HepG2 (cell line): ENCODE measurements at regions not wholly inside any gene's neighbourhood (a gene's known extent, or its start where the extent isn't known, plus 50 kb on each side); places are given as distances from the start of the nearest gene placed in this dataset.

Experiments
- MBD4 ChIP-seq: IDR thresholded peaks from 2 replicates; pipeline ENCODE4 v1.6.1; 2012; ENCODE audit warnings: low read length, inconsistent platforms, borderline replicate concordance
- NFAT5 ChIP-seq: sonication (generic); formaldehyde crosslinking; IDR thresholded peaks from 2 replicates; pipeline ENCODE4 v1.4.0; 2020; ENCODE audit warnings: missing genetic modification reagents
- NFKBIZ ChIP-seq: IDR thresholded peaks from 2 replicates; pipeline ENCODE4 v1.6.1; 2018; ENCODE audit warnings: missing genetic modification reagents, missing compliant biosample characterization
- ZHX1 ChIP-seq: sonication (generic); formaldehyde crosslinking; IDR thresholded peaks from 2 replicates; pipeline ENCODE4 v1.8.1; 2022; ENCODE audit warnings: low read depth, mild to moderate bottlenecking, missing genetic modification reagents
- ZNF317 ChIP-seq: sonication (generic); formaldehyde crosslinking; IDR thresholded peaks from 2 replicates; pipeline ENCODE4 v1.5.0; 2020; ENCODE audit warnings: mild to moderate bottlenecking, missing genetic modification reagents
- ZNF607 ChIP-seq: sonication (generic); formaldehyde crosslinking; IDR thresholded peaks from 2 replicates; pipeline ENCODE4 v1.5.1; 2020; ENCODE audit warnings: missing genetic modification reagents, mild to moderate bottlenecking, borderline replicate concordance
- ZNF747 ChIP-seq: sonication (generic); formaldehyde crosslinking; IDR thresholded peaks from 2 replicates; pipeline ENCODE4 v1.8.1; 2023; ENCODE audit warnings: missing genetic modification reagents, mild to moderate bottlenecking, borderline replicate concordance
- ZNF766 ChIP-seq: sonication (generic); formaldehyde crosslinking; IDR thresholded peaks from 2 replicates; pipeline ENCODE4 v1.5.0; 2020; ENCODE audit warnings: missing genetic modification reagents, borderline replicate concordance
- TF ChIP-seq, protein P1 (sequence below): sonication (generic); formaldehyde crosslinking; IDR thresholded peaks from 2 replicates; pipeline ENCODE4 v1.4.0; 2020; ENCODE audit warnings: mild to moderate bottlenecking, missing genetic modification reagents

- TF ChIP-seq NFAT5 (CRISPR knock-in tag) (no peak), ZNF766 (CRISPR knock-in tag) (no peak), ZHX1 (CRISPR knock-in tag) (no peak), MBD4 (no peak), ZNF747 (CRISPR knock-in tag) (no peak), ZNF607 (CRISPR knock-in tag) (no peak), NFKBIZ (CRISPR knock-in tag) (no peak), ZNF317 (CRISPR knock-in tag) (no peak)
- TF ChIP-seq, protein P1, sequence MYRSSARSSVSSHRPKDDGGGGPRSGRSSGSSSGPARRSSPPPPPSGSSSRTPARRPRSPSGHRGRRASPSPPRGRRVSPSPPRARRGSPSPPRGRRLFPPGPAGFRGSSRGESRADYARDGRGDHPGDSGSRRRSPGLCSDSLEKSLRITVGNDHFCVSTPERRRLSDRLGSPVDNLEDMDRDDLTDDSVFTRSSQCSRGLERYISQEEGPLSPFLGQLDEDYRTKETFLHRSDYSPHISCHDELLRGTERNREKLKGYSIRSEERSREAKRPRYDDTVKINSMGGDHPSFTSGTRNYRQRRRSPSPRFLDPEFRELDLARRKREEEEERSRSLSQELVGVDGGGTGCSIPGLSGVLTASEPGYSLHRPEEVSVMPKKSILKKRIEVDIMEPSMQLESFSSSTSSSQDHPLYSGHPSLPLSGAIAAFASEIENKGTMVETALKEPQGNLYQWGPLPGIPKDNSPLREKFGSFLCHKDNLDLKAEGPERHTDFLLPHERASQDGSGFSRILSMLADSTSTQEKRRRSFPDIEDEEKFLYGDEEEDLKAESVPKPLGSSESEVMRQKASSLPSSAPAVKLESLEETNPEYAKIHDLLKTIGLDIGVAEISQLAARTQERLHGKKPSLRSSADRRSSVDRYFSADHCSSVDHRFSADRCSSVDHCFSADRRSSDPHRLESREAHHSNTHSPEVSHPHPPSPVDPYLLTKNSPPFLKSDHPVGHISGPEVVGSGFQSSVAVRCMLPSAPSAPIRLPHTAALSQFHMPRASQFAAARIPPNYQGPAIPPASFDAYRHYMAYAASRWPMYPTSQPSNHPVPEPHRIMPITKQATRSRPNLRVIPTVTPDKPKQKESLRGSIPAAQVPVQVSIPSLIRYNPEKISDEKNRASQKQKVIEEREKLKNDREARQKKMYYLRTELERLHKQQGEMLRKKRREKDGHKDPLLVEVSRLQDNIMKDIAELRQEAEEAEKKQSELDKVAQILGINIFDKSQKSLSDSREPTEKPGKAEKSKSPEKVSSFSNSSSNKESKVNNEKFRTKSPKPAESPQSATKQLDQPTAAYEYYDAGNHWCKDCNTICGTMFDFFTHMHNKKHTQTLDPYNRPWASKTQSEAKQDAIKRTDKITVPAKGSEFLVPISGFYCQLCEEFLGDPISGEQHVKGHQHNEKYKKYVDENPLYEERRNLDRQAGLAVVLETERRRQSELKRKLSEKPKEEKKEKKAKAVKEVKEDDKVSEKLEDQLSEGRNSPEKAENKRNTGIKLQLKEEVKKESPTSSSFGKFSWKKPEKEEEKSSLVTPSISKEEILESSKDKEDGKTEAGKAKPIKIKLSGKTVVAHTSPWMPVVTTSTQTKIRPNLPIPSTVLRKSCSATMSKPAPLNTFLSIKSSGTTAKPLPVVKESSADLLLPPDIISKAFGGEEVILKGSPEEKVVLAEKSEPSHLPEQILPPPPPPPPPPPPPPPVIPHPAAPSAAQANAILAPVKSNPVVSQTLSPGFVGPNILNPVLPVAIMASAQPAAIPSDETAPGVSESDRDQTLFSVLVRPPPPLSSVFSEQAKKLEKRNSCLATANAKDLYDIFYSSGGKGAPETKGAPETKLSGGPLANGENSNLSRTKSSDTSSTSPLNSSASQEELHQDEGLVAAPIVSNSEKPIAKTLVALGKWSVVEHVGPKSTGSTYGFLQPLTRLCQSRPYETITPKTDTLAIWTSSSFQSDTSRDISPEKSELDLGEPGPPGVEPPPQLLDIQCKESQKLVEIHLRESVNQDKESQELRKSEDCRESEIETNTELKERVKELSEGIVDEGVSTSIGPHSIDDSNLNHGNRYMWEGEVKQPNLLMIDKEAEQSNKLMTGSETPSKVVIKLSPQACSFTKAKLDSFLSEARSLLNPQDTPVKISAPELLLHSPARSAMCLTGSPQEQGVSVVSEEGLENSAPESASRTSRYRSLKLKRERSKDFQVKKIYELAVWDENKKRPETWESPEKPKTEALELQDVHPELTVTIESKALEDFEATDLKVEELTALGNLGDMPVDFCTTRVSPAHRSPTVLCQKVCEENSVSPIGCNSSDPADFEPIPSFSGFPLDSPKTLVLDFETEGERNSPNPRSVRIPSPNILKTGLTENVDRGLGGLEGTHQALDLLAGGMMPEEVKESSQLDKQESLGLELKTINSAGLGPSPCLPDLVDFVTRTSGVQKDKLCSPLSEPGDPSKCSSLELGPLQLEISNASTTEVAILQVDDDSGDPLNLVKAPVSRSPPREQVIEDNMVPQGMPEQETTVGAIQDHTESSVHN (CRISPR knock-in tag): no peak
These were observed 175.7 kb downstream of the KCNJ2 start (continued) for GRCh38 chr17:70345061-70345460.
